DMS 273 (cell line): ENCODE measurements at regions not wholly inside any gene's neighbourhood (a gene's known extent, or its start where the extent isn't known, plus 50 kb on each side); places are given as distances from the start of the nearest gene placed in this dataset.
A peak's percentile ranks its signal among the peaks of the same experiment; 100 is the strongest.

Experiments
- DNase-seq: peaks from one replicate; lab custom pipeline; 2025; ENCODE audit not compliant: unreplicated experiment; lab: John Stamatoyannopoulos, UW

- DNase-seq, result peak; percentile 19
These were observed 369.7 kb downstream of the ALG10 start for GRCh38 chr12:34391771-34392581.

- DNase-seq, result no peak
These were observed 370.4 kb downstream of the ALG10 start for GRCh38 chr12:34392741-34393085.

- no peak for DNase-seq
These were observed 371.0 kb downstream of the ALG10 start for GRCh38 chr12:34393086-34393820.

GRCh38 chr12:34393821-34394150 lies 371.5 kb downstream of the ALG10 start:
- DNase-seq, result no peak

- no peak for DNase-seq
These were observed 372.1 kb downstream of the ALG10 start for GRCh38 chr12:34394211-34395055.

- no peak for DNase-seq
These were observed 373.0 kb downstream of the ALG10 start for GRCh38 chr12:34395056-34396005.

- no peak for DNase-seq
These were observed 373.9 kb downstream of the ALG10 start for GRCh38 chr12:34396006-34396860.

- no peak for DNase-seq
These were observed 374.7 kb downstream of the ALG10 start for GRCh38 chr12:34396861-34397590.

- DNase-seq, result no peak
These were observed 375.5 kb downstream of the ALG10 start for GRCh38 chr12:34397591-34398365.

GRCh38 chr12:34398366-34398705 lies 376.0 kb downstream of the ALG10 start:
- DNase-seq, result no peak

- DNase-seq, result no peak
These were observed 376.7 kb downstream of the ALG10 start for GRCh38 chr12:34398706-34399630.

GRCh38 chr12:34399631-34400410 lies 377.5 kb downstream of the ALG10 start:
- no peak for DNase-seq

- no peak for DNase-seq
These were observed 378.1 kb downstream of the ALG10 start for GRCh38 chr12:34400411-34400881.

GRCh38 chr12:34400986-34401658 lies 378.8 kb downstream of the ALG10 start:
- DNase-seq, result no peak

- DNase-seq, result no peak
These were observed 379.4 kb downstream of the ALG10 start for GRCh38 chr12:34401659-34402227.
